Ovary (tissue), 7 donors: ENCODE measurements at regions not wholly inside any gene's neighbourhood (a gene's known extent, or its start where the extent isn't known, plus 50 kb on each side); places are given as distances from the start of the nearest gene placed in this dataset.

Experiments used
- DNase-seq, 5 donors: peaks; one replicate each; pipeline ENCODE4 v3.0.0-alpha.2; 2019 to 2020
- H3K27ac ChIP-seq, 2 donors: fragments of 200-600 bp; one replicate each; pipeline versions ENCODE4 v1.5.1 to v1.8.0; 2019 to 2022
- H3K27me3 ChIP-seq: fragments of 200-600 bp; one replicate; pipeline ENCODE4 v1.8.0; 2022
- H3K36me3 ChIP-seq: fragments of 200-600 bp; sonication (generic); one replicate; pipeline ENCODE4 v1.5.1; 2019
- H3K4me1 ChIP-seq: one replicate; pipeline ENCODE4 v1.8.1; 2013; ENCODE audit warnings: mild to moderate bottlenecking, moderate library complexity; ENCODE audit not compliant: insufficient read depth
- H3K4me3 ChIP-seq: fragments of 200-600 bp; sonication (generic); one replicate; pipeline ENCODE4 v1.5.1; 2017
- H3K9me3 ChIP-seq, 2 donors: fragments of 200-600 bp in 1 of 2; sonication (generic) in 1 of 2; one replicate each; pipeline versions ENCODE4 v1.5.1 to v1.8.1; 2013 to 2019; ENCODE audit warnings: mild to moderate bottlenecking in 1 of 2, moderate library complexity in 1 of 2
- CTCF ChIP-seq, 3 donors: fragments of 450-650 bp in 2 of 3; fragments of 200-600 bp in 1 of 3; IDR thresholded peaks; one replicate each; pipeline versions ENCODE4 v1.5.1 to v1.8.0; 2016 to 2022; ENCODE audit warnings: antibody characterized with exemption in 3 of 3, mild to moderate bottlenecking in 1 of 3
- EP300 ChIP-seq: sonication (generic); formaldehyde crosslinking; IDR thresholded peaks from one replicate; pipeline ENCODE4 v1.6.1; 2017; ENCODE audit warnings: antibody characterized with exemption
- POLR2A ChIP-seq: fragments of 450-650 bp; IDR thresholded peaks from one replicate; pipeline ENCODE4 v1.6.1; 2017; ENCODE audit warnings: antibody characterized with exemption, mild to moderate bottlenecking, moderate library complexity
- WGBS, 3 donors: extraction: QIAGEN DNeasy Blood & Tissue Kit in 1 of 3; methylation state at CpG; one replicate each; pipeline versions ENCODE4 v1.1.5 to v1.1.7; 2013 to 2017; 5-methylcytosine and 5-hydroxymethylcytosine counted together
- intact Hi-C, 4 donors: fragments of 100-400 bp; cut with DNase I; formaldehyde crosslinking; loops; one replicate each; pipeline versions ENCODE4 v1.11.0 to v1.15.1; 2022 to 2023
- donor health status: DM: no; HTN: no; CAD: no; lungs with moderate emphysema.
- donor health status: DM: no; HTN: no; CAD: no.
- donor health status: Bipolar disorder and iron deficiency.
- donor health status: DM: no; HTN: no; CAD: no.
- donor health status: DM: yes; HTN: yes; CAD: no.

- Histone ChIP-seq H3K9me3 (no peaks in the 10 kb centered on the region), H3K27ac (no peak overlapping the region), H3K4me1 (no peaks in the 10 kb centered on the region), H3K36me3 (no peaks in the 10 kb centered on the region), H3K4me3 (no peak overlapping the region), H3K27me3 (no peaks in the 10 kb centered on the region)
- DNase-seq = no peak
- WGBS, 3 donors = 82 to 84% (median 84%) methylated on average over 19 of the region's 19 CpGs
- no peak for TF ChIP-seq POLR2A
- intact Hi-C loops = no loop called here
These were observed 118.7 kb downstream of the IER5 start for GRCh38 chr1:181206979-181207790.

- intact Hi-C loops = no loop called here
- 84 to 90% (median 90%) methylated on average over 6 of the region's 6 CpGs for WGBS, 3 donors
- no peaks in the 10 kb centered on the region for H3K9me3 ChIP-seq
- H3K36me3 ChIP-seq = no peaks in the 10 kb centered on the region
- H3K27me3 ChIP-seq = no peaks in the 10 kb centered on the region
- no peak for DNase-seq
- no peak for TF ChIP-seq CTCF (IDR thresholded peaks at IDR 0.05)
- TF ChIP-seq POLR2A = no peak
- TF ChIP-seq EP300 = no peak
- H3K4me1 ChIP-seq = no peaks in the 10 kb centered on the region
- H3K27ac ChIP-seq = no peak overlapping the region
- H3K4me3 ChIP-seq = no peak overlapping the region
These were observed 119.6 kb downstream of the IER5 start for GRCh38 chr1:181208083-181208482.

GRCh38 chr1:181208967-181209366 lies 120.5 kb downstream of the IER5 start:
- intact Hi-C loops = no loop called here
- H3K27me3 ChIP-seq = no peaks in the 10 kb centered on the region
- no peak for DNase-seq
- H3K9me3 ChIP-seq = no peaks in the 10 kb centered on the region
- no peaks in the 10 kb centered on the region for H3K36me3 ChIP-seq
- no peak overlapping the region for H3K27ac ChIP-seq
- no peak for TF ChIP-seq POLR2A
- 81 to 89% (median 83%) methylated on average over 5 of the region's 5 CpGs for WGBS, 3 donors
- no peak overlapping the region for H3K4me3 ChIP-seq
- H3K4me1 ChIP-seq = no peaks in the 10 kb centered on the region

GRCh38 chr1:181213056-181213455 lies 124.6 kb downstream of the IER5 start:
- no peaks in the 10 kb centered on the region for H3K27me3 ChIP-seq
- no peak for DNase-seq
- H3K27ac ChIP-seq = no peak overlapping the region
- no peak overlapping the region for H3K4me3 ChIP-seq
- no peaks in the 10 kb centered on the region for H3K4me1 ChIP-seq
- H3K9me3 ChIP-seq = no peaks in the 10 kb centered on the region
- TF ChIP-seq EP300 = no peak
- TF ChIP-seq CTCF (IDR thresholded peaks at IDR 0.05) = no peak
- no peak for TF ChIP-seq POLR2A
- H3K36me3 ChIP-seq = no peaks in the 10 kb centered on the region
- intact Hi-C loops = no loop called here
- WGBS, 3 donors = 56 to 61% (median 57%) methylated on average over 3 of the region's 3 CpGs

- 29 to 37% (median 31%) methylated on average over 3 of the region's 3 CpGs for WGBS, 3 donors
- intact Hi-C loops = no loop called here
These were observed 128.1 kb downstream of the IER5 start for GRCh38 chr1:181216591-181216994.

More at GRCh38 chr1:181216591-181216994, 128.1 kb downstream of the IER5 start:
- no peaks in the 10 kb centered on the region for H3K27me3 ChIP-seq
- no peak for DNase-seq
- TF ChIP-seq CTCF (IDR thresholded peaks at IDR 0.05) (no peak), POLR2A (no peak), EP300 (no peak)
- H3K27ac ChIP-seq = no peak overlapping the region
- no peak overlapping the region for H3K4me3 ChIP-seq
- H3K36me3 ChIP-seq = no peaks in the 10 kb centered on the region
- H3K9me3 ChIP-seq = no peaks in the 10 kb centered on the region
- no peaks in the 10 kb centered on the region for H3K4me1 ChIP-seq
